HG02642 (cell line): ENCODE measurements at regions not wholly inside any gene's neighbourhood (a gene's known extent, or its start where the extent isn't known, plus 50 kb on each side); places are given as distances from the start of the nearest gene placed in this dataset.
"Not testable (repeated sequence)": the region's sequence is repeated elsewhere in the genome, so short reads cannot be mapped to it uniquely, and the experiment has no call there.

Source experiments
- ATAC-seq: cut with Tn5 transposase; IDR thresholded peaks from one replicate; pipeline ENCODE4 v1.9.1; 2021; ENCODE audit warnings: mild to moderate bottlenecking; ENCODE audit not compliant: unreplicated experiment, poor library complexity

- ATAC-seq = no peak
Measured at GRCh38 chr2:204380141-204380881, 165.0 kb upstream of the PARD3B start.

GRCh38 chr2:204386668-204387067 is 158.6 kb upstream of the PARD3B start:
- no peak for ATAC-seq

GRCh38 chr2:204389120-204389519 is 156.2 kb upstream of the PARD3B start:
- no peak for ATAC-seq

- no peak for ATAC-seq
Measured at GRCh38 chr2:204389856-204390255, 155.4 kb upstream of the PARD3B start.

- no peak for ATAC-seq
Measured at GRCh38 chr2:204395539-204395938, 149.7 kb upstream of the PARD3B start.

- no peak for ATAC-seq
Measured at GRCh38 chr2:204401114-204401513, 144.2 kb upstream of the PARD3B start.

GRCh38 chr2:204407204-204408014 is 137.9 kb upstream of the PARD3B start:
- ATAC-seq = no peak

GRCh38 chr2:204412782-204413181 is 132.5 kb upstream of the PARD3B start:
- not testable (repeated sequence) for ATAC-seq

GRCh38 chr2:204415406-204416181 is 129.7 kb upstream of the PARD3B start:
- ATAC-seq = no peak

GRCh38 chr2:204416236-204416635 is 129.0 kb upstream of the PARD3B start:
- ATAC-seq = no peak

GRCh38 chr2:204425821-204426220 is 119.5 kb upstream of the PARD3B start:
- no peak for ATAC-seq

GRCh38 chr2:204428675-204429074 is 116.6 kb upstream of the PARD3B start:
- ATAC-seq = no peak

- no peak for ATAC-seq
Measured at GRCh38 chr2:204431529-204431928, 113.7 kb upstream of the PARD3B start.

- ATAC-seq = no peak
Measured at GRCh38 chr2:204432196-204432595, 113.1 kb upstream of the PARD3B start.

- ATAC-seq = no peak
Measured at GRCh38 chr2:204434660-204435462, 110.4 kb upstream of the PARD3B start.

- no peak for ATAC-seq
Measured at GRCh38 chr2:204436230-204436629, 109.0 kb upstream of the PARD3B start.

GRCh38 chr2:204437408-204437807 is 107.9 kb upstream of the PARD3B start:
- no peak for ATAC-seq

- ATAC-seq = no peak
Measured at GRCh38 chr2:204437815-204438756, 107.2 kb upstream of the PARD3B start.

GRCh38 chr2:204441316-204441715 is 104.0 kb upstream of the PARD3B start:
- ATAC-seq = no peak
